ENCODE measurements at regions not wholly inside any gene's neighbourhood (a gene's known extent, or its start where the extent isn't known, plus 50 kb on each side); places are given as distances from the start of the nearest gene placed in this dataset.

- no peak for TF ChIP-seq MBD4 (IDR thresholded peaks at IDR 0.05; ENCODE audit: borderline replicate concordance, low read length)
Measured at GRCh38 chr10:6309816-6310215, 107.1 kb downstream of the PFKFB3 start (continued).

- Histone ChIP-seq H3K4me3 (replicated peaks in 1 of 3; ENCODE audit: insufficient read depth in 1 of 3, low read depth in 2 of 3, low read length in 3 of 3) (no peak overlapping the region), H3K9me3 (ENCODE audit: low read length) (peaks cover 6% of the 10 kb centered on the region; the same call in 1 of the 2 replicates), H2AFZ (ENCODE audit: low read length) (no peak overlapping the region), H3K4me1 (ENCODE audit: insufficient read depth, low read length) (no peaks in the 10 kb centered on the region; the same call in 1 of the 2 replicates), H3K9ac (ENCODE audit: insufficient read depth, low read depth, low read length) (no peak overlapping the region), H3K27me3 (ENCODE audit: control insufficient read depth in 1 of 2, insufficient read depth in 2 of 2, low read length in 2 of 2) (peaks cover 0 to 33% of the 10 kb centered on the region in 2 experiments; a peak in 2 of 5 replicates), H3K79me2 (ENCODE audit: insufficient read depth, low read length) (no peaks in the 10 kb centered on the region), H3K36me3 (replicated peaks in 1 of 2; ENCODE audit: control insufficient read depth in 1 of 2, insufficient read depth in 2 of 2, low read length in 2 of 2) (no peaks in the 10 kb centered on the region), H3K27ac (ENCODE audit: extremely low read length, insufficient read depth, low read length) (no peak overlapping the region), H4K20me1 (ENCODE audit: insufficient read depth, low read length) (no peaks in the 10 kb centered on the region), H3K4me2 (ENCODE audit: low read depth, low read length) (no peak overlapping the region)
- intact Hi-C loops (cut with micrococcal nuclease; ENCODE audit: unreplicated experiment) = no loop called here
- BruUV-seq (replicated peaks) = no TSS peak
- FAIRE-seq (no peak), ATAC-seq (no peak), DNase-seq (ENCODE audit: low spot score) (no peak)
- ChIA-PET POLR2A (no interaction called here), CTCF (ENCODE audit: low intra/inter-chr PET ratio, low total read pairs) (no interaction called here)
- TF ChIP-seq HNF4A (CRISPR knock-in tag; IDR thresholded peaks at IDR 0.05) (no peak), ZNF839 (CRISPR knock-in tag; IDR thresholded peaks at IDR 0.05; ENCODE audit: borderline replicate concordance) (no peak), HNF1A (IDR thresholded peaks at IDR 0.05; ENCODE audit: low read depth) (no peak), HNF1A (CRISPR knock-in tag; IDR thresholded peaks at IDR 0.05; ENCODE audit: borderline replicate concordance) (no peak), YEATS4 (CRISPR knock-in tag; IDR thresholded peaks at IDR 0.05; ENCODE audit: borderline replicate concordance) (no peak), ZNF772 (CRISPR knock-in tag; IDR thresholded peaks at IDR 0.05) (no peak), ZFP82 (CRISPR knock-in tag; IDR thresholded peaks at IDR 0.05; ENCODE audit: borderline replicate concordance) (no peak), TFDP2 (CRISPR knock-in tag; IDR thresholded peaks at IDR 0.05) (no peak)
- in situ Hi-C loops (cut with HindIII; ENCODE audit: extremely low pct_ligation_motif_present, low pct_unique_long_range_greater_than_20kb) = no loop called here
- 67% methylated on average over 4 of the region's 4 CpGs for WGBS (ENCODE audit: low lambda C conversion rate)
Measured at GRCh38 chr10:6310977-6311376, 108.2 kb downstream of the PFKFB3 start.
